Gastrocnemius medialis (tissue), 4 donors: ENCODE measurements at regions not wholly inside any gene's neighbourhood (a gene's known extent, or its start where the extent isn't known, plus 50 kb on each side); places are given as distances from the start of the nearest gene placed in this dataset.

ENCODE experiments used
- ATAC-seq, 2 donors: fragments of 150-250 bp; one replicate each; pipeline ENCODE4 v1.9.1; 2016
- DNase-seq, 2 donors: peaks; one replicate each; pipeline ENCODE4 v3.0.0-alpha.2; 2019
- H3K27ac ChIP-seq, 4 donors: fragments of 200-600 bp; sonication (generic); 1 replicate in 1 of 4; 2 replicates in 3 of 4; pipeline ENCODE4 v1.5.1; 2016 to 2018; ENCODE audit warnings: mild to moderate bottlenecking in 2 of 4, moderate library complexity in 1 of 4
- H3K27me3 ChIP-seq, 3 donors: fragments of 200-600 bp; sonication (generic) in 2 of 3; 1 replicate in 1 of 3; 2 replicates in 2 of 3; pipeline versions ENCODE4 v1.5.1 to v1.6.0; 2016 to 2019; ENCODE audit warnings: mild to moderate bottlenecking in 1 of 3, moderate library complexity in 1 of 3
- H3K36me3 ChIP-seq, 2 donors: fragments of 200-600 bp; sonication (generic) in 1 of 2; one replicate each; pipeline ENCODE4 v1.5.1; 2017 to 2018
- H3K4me1 ChIP-seq, 2 donors: fragments of 200-600 bp; sonication (generic) in 1 of 2; one replicate each; pipeline ENCODE4 v1.5.1; 2016 to 2017; ENCODE audit warnings: mild to moderate bottlenecking in 2 of 2
- H3K4me3 ChIP-seq, 4 donors: fragments of 200-600 bp; sonication (generic) in 3 of 4; 1 replicate in 1 of 4; 2 replicates in 3 of 4; pipeline ENCODE4 v1.5.1; 2016 to 2019; ENCODE audit warnings: mild to moderate bottlenecking in 2 of 4
- H3K9me3 ChIP-seq, 3 donors: fragments of 200-600 bp; sonication (generic) in 2 of 3; 1 replicate in 1 of 3; 2 replicates in 2 of 3; pipeline ENCODE4 v1.5.1; 2016 to 2019
- CTCF ChIP-seq, 5 experiments: fragments of 450-650 bp in 3 of 5; fragments of 200-600 bp in 2 of 5; sonication (generic) in 2 of 5; IDR thresholded peaks in 4 of 5; conservative IDR thresholded peaks in 1 of 5; 1 replicate in 4 of 5; 2 replicates in 1 of 5; pipeline ENCODE4 v1.5.1; 2016 to 2019; ENCODE audit warnings: antibody characterized with exemption in 5 of 5, mild to moderate bottlenecking in 3 of 5, moderate library complexity in 3 of 5
- POLR2A ChIP-seq, 2 donors: fragments of 450-650 bp; IDR thresholded peaks; one replicate each; pipeline ENCODE4 v1.6.1; 2017; ENCODE audit warnings: antibody characterized with exemption in 2 of 2, mild to moderate bottlenecking in 2 of 2, moderate library complexity in 2 of 2
- in situ Hi-C, 4 donors: fragments of 200-750 bp; cut with MboI; loops; one replicate each; pipeline versions ENCODE4 v1.15.0 to v1.8.0; 2017; ENCODE audit warnings: low sequenced_read_pairs in 4 of 4
- intact Hi-C: fragments of 100-400 bp; cut with DNase I; formaldehyde crosslinking; loops from one replicate; pipeline ENCODE4 v1.15.1; 2023; ENCODE audit warnings: low total_unique reads

GRCh38 chr22:49027368-49027670 is 800.4 kb downstream of the BRD1 start:
- no peaks in the 10 kb centered on the region for H3K36me3 ChIP-seq
- no peaks in the 10 kb centered on the region for H3K4me1 ChIP-seq
- H3K27ac ChIP-seq: no peak overlapping the region
- in situ Hi-C loops: no loop called here
- no peak overlapping the region for H3K4me3 ChIP-seq
- DNase-seq: no peak
- TF ChIP-seq CTCF (IDR thresholded peaks at IDR 0.05 in 4 of 5, conservative IDR thresholded peaks at IDR 0.05 in 1 of 5) (no peak), POLR2A (IDR thresholded peaks at IDR 0.05) (no peak)
- intact Hi-C loops: no loop called here
- H3K9me3 ChIP-seq: no peaks in the 10 kb centered on the region
- ATAC-seq: no peak
- peaks cover 0 to 4% (median under 1%) of the 10 kb centered on the region in 3 donors for H3K27me3 ChIP-seq

GRCh38 chr22:49026494-49027367 is 800.9 kb downstream of the BRD1 start:
- ATAC-seq (no peak), DNase-seq (no peak)
- Histone ChIP-seq H3K27me3 (peaks cover 0 to 4% (median 0%) of the 10 kb centered on the region in 3 donors), H3K36me3 (no peaks in the 10 kb centered on the region), H3K9me3 (no peaks in the 10 kb centered on the region), H3K4me1 (no peaks in the 10 kb centered on the region), H3K27ac (no peak overlapping the region), H3K4me3 (no peak overlapping the region)
- in situ Hi-C loops: no loop called here
- no peak for TF ChIP-seq POLR2A (IDR thresholded peaks at IDR 0.05)
- no peak for TF ChIP-seq CTCF (IDR thresholded peaks at IDR 0.05 in 4 of 5, conservative IDR thresholded peaks at IDR 0.05 in 1 of 5)
- intact Hi-C loops: no loop called here

GRCh38 chr22:49025791-49026493 is 801.7 kb downstream of the BRD1 start:
- Histone ChIP-seq H3K4me3 (no peak overlapping the region), H3K4me1 (no peaks in the 10 kb centered on the region), H3K9me3 (no peaks in the 10 kb centered on the region), H3K27ac (no peak overlapping the region), H3K27me3 (peaks cover 0 to 4% (median 0%) of the 10 kb centered on the region in 3 donors), H3K36me3 (no peaks in the 10 kb centered on the region)
- in situ Hi-C loops (no loop called here), intact Hi-C loops (no loop called here)
- no peak for ATAC-seq
- no peak for DNase-seq
- no peak for TF ChIP-seq POLR2A (IDR thresholded peaks at IDR 0.05)
- no peak for TF ChIP-seq CTCF (IDR thresholded peaks at IDR 0.05 in 4 of 5, conservative IDR thresholded peaks at IDR 0.05 in 1 of 5)

- H3K27me3 ChIP-seq: peaks cover 0 to 4% (median 0%) of the 10 kb centered on the region in 3 donors
- intact Hi-C loops: no loop called here
- no peaks in the 10 kb centered on the region for H3K9me3 ChIP-seq
- TF ChIP-seq CTCF (IDR thresholded peaks at IDR 0.05 in 4 of 5, conservative IDR thresholded peaks at IDR 0.05 in 1 of 5): no peak
- TF ChIP-seq POLR2A (IDR thresholded peaks at IDR 0.05): no peak
- H3K27ac ChIP-seq: no peak overlapping the region
- no peaks in the 10 kb centered on the region for H3K36me3 ChIP-seq
- no peaks in the 10 kb centered on the region for H3K4me1 ChIP-seq
- DNase-seq: no peak
- H3K4me3 ChIP-seq: no peak overlapping the region
- in situ Hi-C loops: no loop called here
- ATAC-seq: no peak
These were observed 802.8 kb downstream of the BRD1 start for GRCh38 chr22:49024775-49025440.
